Activated T-helper 9 cell treated with anti-CD3 and anti-CD28 coated beads, Interleukin-2, amount 50 U/mL, for 16 hours (primary cell): ENCODE measurements at regions not wholly inside any gene's neighbourhood (a gene's known extent, or its start where the extent isn't known, plus 50 kb on each side); places are given as distances from the start of the nearest gene placed in this dataset.

Experiments used
- DNase-seq: peaks from one replicate; pipeline ENCODE4 v3.0.0-alpha.2; 2020; ENCODE audit warnings: low read depth

- no peak for DNase-seq
Measured at GRCh38 chr21:43302769-43303168, 124.2 kb downstream of the SIK1 start.

DNA sequence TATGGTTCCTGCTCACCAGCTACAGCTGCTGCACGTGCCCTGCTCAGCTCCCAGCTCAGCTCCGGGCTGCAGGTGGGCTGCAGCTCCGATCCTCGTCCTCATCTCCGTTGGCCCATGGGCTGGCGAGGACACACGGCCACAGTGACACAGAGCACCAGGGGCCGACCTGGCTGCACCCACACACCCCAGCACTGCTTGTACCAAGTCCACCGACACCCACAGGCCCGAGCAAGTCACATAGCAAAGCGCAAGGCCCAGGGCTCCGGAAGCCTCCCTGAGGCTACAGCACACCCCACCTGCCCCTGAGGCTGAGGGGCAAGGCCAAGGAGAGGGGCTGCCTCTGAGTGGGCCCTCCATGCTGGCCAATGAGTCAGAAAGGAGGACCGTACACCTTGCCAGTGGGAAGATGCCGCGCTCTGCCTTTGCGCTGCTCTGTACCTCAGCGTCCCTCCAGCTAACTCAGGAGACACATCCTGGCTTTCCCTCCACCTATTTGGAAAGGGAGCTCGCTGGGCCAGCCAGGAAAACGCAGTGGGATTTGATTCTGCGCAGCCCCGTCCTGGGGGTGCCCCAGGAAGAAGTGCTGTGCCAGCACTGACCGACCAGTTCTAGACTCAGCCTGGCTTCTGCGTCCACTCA is 124.8 kb downstream of the SIK1 start:
- no peak for DNase-seq

DNA sequence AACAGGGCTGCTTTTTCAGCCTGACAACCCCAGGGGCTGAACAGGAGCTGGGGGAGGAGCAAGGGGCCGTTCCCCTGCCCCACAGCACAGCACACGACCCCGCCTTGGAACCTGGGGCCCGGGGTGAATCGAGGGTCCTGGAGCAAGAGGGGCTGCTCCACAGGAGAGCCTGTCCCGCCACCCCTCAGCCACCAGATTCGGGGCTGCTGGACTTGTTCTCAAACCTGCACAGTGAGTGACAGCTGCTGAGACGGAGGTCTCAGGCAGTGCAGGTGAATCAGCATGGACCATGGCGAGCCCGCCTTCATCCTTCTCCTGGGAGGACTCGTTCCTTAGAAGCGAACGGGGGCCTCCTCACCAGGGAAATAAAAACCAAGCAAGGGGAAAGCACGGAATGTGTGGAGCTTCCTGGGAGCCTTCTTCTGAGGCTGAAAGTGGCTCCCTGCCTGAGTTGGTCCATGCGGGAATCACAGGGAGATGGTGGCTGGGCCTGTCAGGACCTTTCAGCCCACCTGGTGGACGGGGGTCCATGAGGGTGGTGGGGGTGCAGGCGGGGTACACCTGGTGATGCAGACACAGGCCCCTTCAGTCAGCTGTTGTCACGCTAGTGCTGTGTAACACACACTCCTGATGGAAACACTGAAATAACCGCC is 125.4 kb downstream of the SIK1 start:
- DNase-seq: no peak

DNA sequence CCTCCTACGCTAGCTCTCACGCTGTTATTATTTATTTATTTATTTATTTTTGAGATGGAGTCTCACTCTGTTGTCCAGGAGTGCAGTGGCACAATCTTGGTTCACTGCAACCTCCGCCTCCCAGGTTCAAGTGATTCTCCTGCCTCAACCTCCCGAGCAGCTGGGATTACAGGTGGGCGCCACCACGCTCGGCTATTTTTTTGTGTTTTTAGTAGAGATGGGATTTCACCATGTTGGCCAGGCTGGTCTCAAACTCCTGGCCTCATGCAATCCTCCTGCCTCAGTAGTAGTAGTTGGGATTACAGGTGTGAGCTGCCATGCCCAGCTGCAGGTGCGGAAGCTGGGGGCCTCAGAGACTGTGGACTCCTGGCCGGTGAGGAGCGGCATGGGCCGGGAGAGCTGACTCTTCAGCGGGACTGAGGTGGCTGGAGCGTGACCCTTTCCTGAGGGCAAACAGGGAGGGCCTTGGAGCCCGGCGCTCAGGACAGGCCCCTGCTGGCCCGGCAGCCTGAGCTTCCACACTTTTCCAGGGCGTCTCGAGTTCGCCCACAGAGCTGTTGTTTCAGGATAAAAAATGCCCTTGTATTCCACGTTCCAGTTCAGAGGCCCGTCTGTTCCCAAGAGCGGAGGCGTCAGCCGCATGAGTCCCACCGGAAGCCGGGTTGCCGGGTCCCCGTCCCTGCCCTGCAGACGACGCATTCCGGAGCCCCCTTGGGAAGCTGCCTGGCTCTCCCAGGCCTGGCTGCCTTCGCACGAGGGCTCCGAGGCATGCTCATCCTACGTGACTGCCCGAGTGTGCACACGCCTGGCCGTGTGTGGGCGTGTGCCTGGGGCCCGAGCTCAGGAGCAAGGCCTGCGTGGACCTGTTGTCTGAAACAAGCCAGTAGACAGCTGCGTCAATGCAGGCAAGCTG is 126.2 kb downstream of the SIK1 start:
- no peak for DNase-seq

- no peak for DNase-seq
Measured at GRCh38 chr21:43299441-43300277, 127.3 kb downstream of the SIK1 start.

DNA sequence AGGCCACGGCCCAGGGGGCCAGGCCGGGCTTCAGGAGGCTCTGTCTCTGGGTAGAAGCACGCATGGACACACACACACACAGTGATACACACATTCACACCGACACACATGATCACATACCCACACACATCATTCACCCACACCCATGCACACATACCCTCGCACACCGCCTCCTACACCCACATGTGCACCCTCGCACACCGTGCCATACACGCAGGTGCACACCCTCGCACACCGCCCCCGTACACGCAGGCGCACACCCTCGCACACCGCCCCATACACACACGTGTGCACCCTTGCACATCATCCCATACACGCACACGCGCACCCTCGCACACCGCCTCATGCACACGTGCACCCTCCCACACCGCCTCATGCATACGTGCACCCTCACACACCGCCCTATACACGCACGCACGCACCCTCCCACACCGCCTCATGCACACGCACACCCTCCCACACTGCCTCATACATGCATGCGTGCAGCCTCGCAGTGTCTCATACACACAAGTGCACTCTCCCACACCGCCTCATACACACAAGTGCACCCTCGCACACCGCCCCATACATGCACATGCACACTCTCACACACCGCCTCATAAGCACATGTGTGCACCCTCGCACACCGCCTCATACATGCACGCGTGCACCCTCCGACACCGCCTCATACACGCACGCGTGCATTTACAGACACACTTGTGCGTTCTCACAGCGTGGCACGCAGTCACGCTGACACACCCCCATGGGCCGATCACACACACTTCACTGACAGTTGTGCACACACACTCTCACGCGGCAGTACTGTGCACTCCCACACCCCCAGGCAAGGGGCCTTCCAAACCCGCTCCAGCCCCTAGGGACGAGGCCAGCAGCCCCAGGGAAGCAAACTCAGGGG is 128.1 kb downstream of the SIK1 start:
- DNase-seq: no peak

DNA sequence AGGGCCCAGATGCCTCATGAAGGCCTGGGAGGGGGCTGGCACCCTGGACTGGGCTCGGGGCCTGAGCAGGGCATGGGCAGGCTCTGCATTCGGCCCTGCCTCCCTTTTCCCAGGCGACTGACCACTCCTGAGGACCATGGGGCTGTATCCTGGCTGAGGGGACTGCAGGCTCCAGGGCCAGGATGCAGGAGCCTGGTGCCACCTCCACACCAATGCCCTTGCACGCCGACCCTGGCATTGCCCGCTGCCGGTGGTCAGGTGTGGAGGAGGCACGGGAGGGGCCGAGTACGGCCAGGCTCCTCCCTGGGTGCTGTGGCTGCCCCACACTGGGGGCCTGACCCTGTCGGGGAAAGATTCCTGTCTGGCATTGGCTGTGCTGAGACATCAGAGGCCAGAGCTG is 128.9 kb downstream of the SIK1 start:
- DNase-seq: no peak

- DNase-seq: no peak
Measured at GRCh38 chr21:43297391-43297981, 128.7 kb downstream of the CRYAA start.

GRCh38 chr21:43295066-43295958 is 126.5 kb downstream of the CRYAA start:
- no peak for DNase-seq

DNA sequence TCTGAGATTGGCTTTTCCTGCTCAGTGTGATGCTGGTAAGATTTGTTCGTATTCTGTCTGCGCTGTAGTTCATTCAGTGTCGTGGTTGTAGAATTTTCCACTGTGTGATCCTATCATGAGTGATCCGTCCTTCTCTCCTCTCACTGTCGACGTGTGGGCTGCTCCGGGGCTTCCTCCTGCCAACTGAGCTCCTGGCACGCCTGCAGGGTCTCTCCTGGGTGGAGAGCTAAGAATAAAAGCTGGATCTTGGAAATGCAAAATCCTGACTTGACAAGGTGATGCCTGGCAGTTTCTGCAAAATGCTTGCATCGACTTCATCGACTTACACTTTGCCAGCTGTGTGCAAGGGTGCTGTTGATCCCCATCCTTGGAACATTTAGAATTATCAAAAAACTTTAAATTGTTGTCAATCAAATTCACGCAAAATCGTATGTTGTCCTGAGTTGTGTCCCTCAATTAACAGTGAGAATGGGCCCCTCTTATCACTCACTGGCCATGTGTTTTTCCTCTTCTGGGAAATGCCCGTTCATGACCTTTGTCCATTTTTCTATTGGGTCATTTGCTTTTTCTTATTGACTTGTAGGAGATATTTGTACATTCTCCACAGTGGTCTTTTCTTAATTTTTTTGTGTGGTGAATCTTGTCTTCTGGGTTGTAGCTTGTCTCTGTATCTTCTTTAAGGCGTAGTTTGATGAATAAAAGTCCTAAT is 125.5 kb downstream of the CRYAA start:
- DNase-seq: no peak

DNA sequence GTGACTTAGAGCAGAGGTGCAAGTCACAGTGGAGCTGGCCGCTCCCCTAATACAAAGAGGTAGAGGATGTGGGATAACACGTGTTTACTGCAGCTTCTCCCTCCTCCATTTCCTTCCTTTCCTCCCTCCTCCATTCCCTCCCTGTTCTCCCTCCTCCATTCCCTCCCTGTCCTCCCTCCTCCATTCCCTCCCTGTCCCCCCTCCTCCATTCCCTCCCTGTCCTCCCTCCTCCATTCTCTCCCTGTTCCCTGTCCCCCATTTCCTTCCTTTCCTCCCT is 124.0 kb downstream of the CRYAA start:
- DNase-seq: no peak

GRCh38 chr21:43292041-43292865 is 123.4 kb downstream of the CRYAA start:
- DNase-seq: no peak

- no peak for DNase-seq
Measured at GRCh38 chr21:43291347-43291950, 122.6 kb downstream of the CRYAA start.

DNA sequence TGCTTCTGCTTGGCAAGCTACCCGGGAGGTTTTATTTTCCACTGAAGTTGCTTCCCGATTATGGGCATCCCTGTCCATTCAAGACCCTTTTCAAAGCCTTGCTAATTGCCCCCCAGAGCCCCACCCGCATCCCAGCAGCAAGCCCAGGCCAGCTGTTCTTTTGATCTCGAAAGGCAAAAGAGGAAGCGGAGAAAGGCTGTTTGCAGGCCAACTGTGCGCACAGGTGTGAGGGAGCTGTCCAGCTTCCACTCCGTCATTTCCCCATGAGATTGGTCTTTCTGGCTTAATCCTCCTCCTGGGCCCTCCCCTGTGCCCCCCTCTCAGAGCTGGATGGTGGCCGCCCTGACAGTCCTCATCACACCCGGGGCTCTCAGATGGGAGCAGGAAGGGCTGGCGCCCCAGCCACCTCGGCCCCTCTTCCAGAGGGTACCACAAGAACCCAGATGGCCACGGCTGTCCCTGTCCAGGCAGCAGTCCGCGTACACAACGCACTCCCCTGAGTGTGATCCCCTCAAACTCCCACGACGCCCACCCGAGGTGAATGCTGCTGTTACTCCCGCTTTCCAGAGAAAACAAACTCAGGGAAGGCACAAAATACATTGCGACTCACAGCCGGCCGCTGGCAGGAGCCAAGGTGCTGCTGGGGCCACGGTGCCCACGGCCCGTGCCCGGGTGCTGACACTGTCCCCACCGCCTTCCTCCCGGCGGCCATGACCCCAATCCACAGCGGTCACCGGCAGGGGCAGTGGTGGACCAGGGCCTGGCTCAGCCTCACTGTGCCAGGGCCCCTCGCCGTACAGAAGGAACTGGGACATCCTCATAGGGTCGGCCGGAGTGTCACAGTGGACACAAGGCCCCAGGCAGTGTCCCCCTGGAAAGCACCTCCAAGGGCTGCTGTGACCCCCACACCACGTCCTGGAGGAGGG is 121.9 kb downstream of the CRYAA start:
- no peak for DNase-seq

- DNase-seq: no peak
Measured at GRCh38 chr21:43289966-43290365, 121.2 kb downstream of the CRYAA start.

GRCh38 chr21:43289442-43289841 is 120.6 kb downstream of the CRYAA start:
- no peak for DNase-seq
